Stomach (tissue), 8 donors: ENCODE measurements at regions not wholly inside any gene's neighbourhood (a gene's known extent, or its start where the extent isn't known, plus 50 kb on each side); places are given as distances from the start of the nearest gene placed in this dataset.

Experiments
- DNase-seq, 2 donors: peaks; one replicate each; pipeline versions ENCODE4 v3.0.0 to v3.0.0-alpha.2; 2013 to 2019
- H3K27ac ChIP-seq, 5 donors: fragments of 200-600 bp in 4 of 5; sonication (generic) in 4 of 5; one replicate each; pipeline ENCODE4 v1.5.1; 2013 to 2019; ENCODE audit warnings: mild to moderate bottlenecking in 1 of 5, moderate library complexity in 1 of 5
- H3K27me3 ChIP-seq, 3 donors: fragments of 200-600 bp; sonication (generic); one replicate each; pipeline ENCODE4 v1.5.1; 2017 to 2019; ENCODE audit warnings: mixed run types in 1 of 3
- H3K36me3 ChIP-seq, 4 donors: fragments of 200-600 bp; sonication (generic); 1 replicate in 3 of 4; 2 replicates in 1 of 4; pipeline ENCODE4 v1.5.1; 2016 to 2019
- H3K4me1 ChIP-seq, 4 donors: fragments of 200-600 bp; sonication (generic); one replicate each; pipeline ENCODE4 v1.5.1; 2016 to 2019
- H3K4me3 ChIP-seq, 4 donors: fragments of 200-600 bp; sonication (generic) in 3 of 4; one replicate each; pipeline ENCODE4 v1.5.1; 2016 to 2019; ENCODE audit warnings: mild to moderate bottlenecking in 1 of 4
- H3K9me3 ChIP-seq, 4 donors: fragments of 200-600 bp; sonication (generic); one replicate each; pipeline ENCODE4 v1.5.1; 2016 to 2019
- CTCF ChIP-seq, 7 experiments: fragments of 450-650 bp in 4 of 7; fragments of 200-600 bp in 3 of 7; sonication (generic) in 3 of 7; IDR thresholded peaks; one replicate each; pipeline ENCODE4 v1.5.1; 2016 to 2019; ENCODE audit warnings: antibody characterized with exemption in 7 of 7, control low read depth in 2 of 7, mild to moderate bottlenecking in 1 of 7
- EP300 ChIP-seq: sonication (generic); formaldehyde crosslinking; IDR thresholded peaks from one replicate; pipeline ENCODE4 v1.6.1; 2017; ENCODE audit warnings: antibody characterized with exemption
- POLR2A ChIP-seq, 4 donors: fragments of 450-650 bp; IDR thresholded peaks; one replicate each; pipeline ENCODE4 v1.6.1; 2016; ENCODE audit warnings: antibody characterized with exemption in 4 of 4, control low read depth in 2 of 4, mild to moderate bottlenecking in 1 of 4, moderate library complexity in 1 of 4
- POLR2AphosphoS5 ChIP-seq, 3 donors: sonication (generic); formaldehyde crosslinking; IDR thresholded peaks; one replicate each; pipeline ENCODE4 v1.6.1; 2016; ENCODE audit warnings: antibody characterized with exemption in 3 of 3
- WGBS, 5 donors: extraction: QIAGEN DNeasy Blood & Tissue Kit in 3 of 5; methylation state at CpG; one replicate each; pipeline versions ENCODE4 v1.1.5 to v1.1.7; 2013 to 2018; 5-methylcytosine and 5-hydroxymethylcytosine counted together
- intact Hi-C: fragments of 100-400 bp; cut with DNase I; formaldehyde crosslinking; loops from one replicate; pipeline ENCODE4 v1.15.1; 2023; ENCODE audit warnings: low total_unique reads
- donor health status: healthy with polysubstance abuse.
- donor health status: Bipolar disorder and iron deficiency.
- donor health status: healthy.

GRCh38 chr5:174571662-174572397 lies 152.6 kb upstream of the MSX2 start:
- TF ChIP-seq POLR2AphosphoS5 (IDR thresholded peaks at IDR 0.05): peak in 2 of 3 donors; percentile 48 to 73
- TF ChIP-seq POLR2A (IDR thresholded peaks at IDR 0.05): no peak
- intact Hi-C loops: no loop called here
- Histone ChIP-seq H3K9me3 (no peaks in the 10 kb centered on the region), H3K27ac (no peak overlapping the region), H3K36me3 (no peaks in the 10 kb centered on the region), H3K27me3 (no peaks in the 10 kb centered on the region), H3K4me3 (no peak overlapping the region), H3K4me1 (peaks cover 0 to 10% (median 6%) of the 10 kb centered on the region in 4 donors)
- WGBS, 5 donors: 27 to 43% (median 29%) methylated on average over 7 of the region's 7 CpGs
- peak; percentile 49 to 91 for DNase-seq

GRCh38 chr5:174572591-174572990 lies 151.8 kb upstream of the MSX2 start:
- 83 to 87% (median 85%) methylated on average over 9 of the region's 9 CpGs for WGBS, 5 donors
- Histone ChIP-seq H3K36me3 (no peaks in the 10 kb centered on the region), H3K4me3 (no peak overlapping the region), H3K27me3 (no peaks in the 10 kb centered on the region), H3K27ac (no peak overlapping the region), H3K9me3 (no peaks in the 10 kb centered on the region), H3K4me1 (peaks cover 0 to 10% (median 6%) of the 10 kb centered on the region in 4 donors)
- intact Hi-C loops: no loop called here
- no peak for TF ChIP-seq EP300
- TF ChIP-seq CTCF (IDR thresholded peaks at IDR 0.05): no peak
- TF ChIP-seq POLR2AphosphoS5 (IDR thresholded peaks at IDR 0.05): no peak
- TF ChIP-seq POLR2A (IDR thresholded peaks at IDR 0.05): no peak
- DNase-seq: no peak

GRCh38 chr5:174573221-174573994 lies 151.0 kb upstream of the MSX2 start:
- Histone ChIP-seq H3K27ac (no peak overlapping the region), H3K4me1 (peaks cover 0 to 10% (median 6%) of the 10 kb centered on the region in 4 donors), H3K36me3 (no peaks in the 10 kb centered on the region), H3K4me3 (no peak overlapping the region), H3K27me3 (no peaks in the 10 kb centered on the region), H3K9me3 (no peaks in the 10 kb centered on the region)
- no peak for DNase-seq
- 57 to 71% (median 70%) methylated on average over 14 of the region's 14 CpGs for WGBS, 5 donors
- TF ChIP-seq CTCF (IDR thresholded peaks at IDR 0.05) (no peak), EP300 (no peak), POLR2AphosphoS5 (IDR thresholded peaks at IDR 0.05) (no peak), POLR2A (IDR thresholded peaks at IDR 0.05) (no peak)
- intact Hi-C loops: no loop called here

GRCh38 chr5:174575043-174575442 lies 149.3 kb upstream of the MSX2 start:
- 71 to 89% (median 86%) methylated on average over 2 of the region's 2 CpGs for WGBS, 5 donors
- DNase-seq: no peak
- TF ChIP-seq POLR2A (IDR thresholded peaks at IDR 0.05): no peak
- TF ChIP-seq CTCF (IDR thresholded peaks at IDR 0.05): no peak
- no peak for TF ChIP-seq POLR2AphosphoS5 (IDR thresholded peaks at IDR 0.05)
- TF ChIP-seq EP300: no peak
- intact Hi-C loops: no loop called here
- Histone ChIP-seq H3K9me3 (no peaks in the 10 kb centered on the region), H3K27me3 (no peaks in the 10 kb centered on the region), H3K4me3 (no peak overlapping the region), H3K36me3 (no peaks in the 10 kb centered on the region), H3K27ac (no peak overlapping the region), H3K4me1 (peaks cover 0 to 10% (median 6%) of the 10 kb centered on the region in 4 donors)
